SKM-1 (cell line): ENCODE measurements at regions not wholly inside any gene's neighbourhood (a gene's known extent, or its start where the extent isn't known, plus 50 kb on each side); places are given as distances from the start of the nearest gene placed in this dataset.
A peak's percentile ranks its signal among the peaks of the same experiment; 100 is the strongest.
"Not testable (repeated sequence)": the region's sequence is repeated elsewhere in the genome, so short reads cannot be mapped to it uniquely, and the experiment has no call there.

Experiments used
- DNase-seq: peaks from one replicate; lab custom pipeline; 2025; ENCODE audit not compliant: unreplicated experiment; lab: John Stamatoyannopoulos, UW

DNA sequence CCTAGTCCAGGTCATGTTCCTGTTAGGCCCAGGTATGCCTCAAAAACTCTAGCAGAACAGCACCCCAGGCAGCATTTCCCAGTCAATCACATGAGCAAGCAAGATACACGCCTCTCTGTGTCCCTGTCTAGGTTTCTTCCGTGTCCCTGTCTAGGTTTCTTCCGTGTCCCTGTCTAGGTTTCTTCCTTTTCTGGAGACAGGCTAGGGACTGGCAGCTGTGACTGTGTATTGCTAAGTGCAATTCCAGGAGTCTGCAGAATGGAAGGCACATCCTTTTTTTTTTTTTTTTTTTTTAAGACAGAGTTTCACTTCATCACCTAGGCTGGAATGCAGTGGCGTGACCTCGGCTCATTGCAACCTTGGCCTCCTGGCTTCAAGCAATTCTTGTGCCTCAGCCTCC, 77.6 kb downstream of the SETD4 start:
- DNase-seq: no peak

DNA sequence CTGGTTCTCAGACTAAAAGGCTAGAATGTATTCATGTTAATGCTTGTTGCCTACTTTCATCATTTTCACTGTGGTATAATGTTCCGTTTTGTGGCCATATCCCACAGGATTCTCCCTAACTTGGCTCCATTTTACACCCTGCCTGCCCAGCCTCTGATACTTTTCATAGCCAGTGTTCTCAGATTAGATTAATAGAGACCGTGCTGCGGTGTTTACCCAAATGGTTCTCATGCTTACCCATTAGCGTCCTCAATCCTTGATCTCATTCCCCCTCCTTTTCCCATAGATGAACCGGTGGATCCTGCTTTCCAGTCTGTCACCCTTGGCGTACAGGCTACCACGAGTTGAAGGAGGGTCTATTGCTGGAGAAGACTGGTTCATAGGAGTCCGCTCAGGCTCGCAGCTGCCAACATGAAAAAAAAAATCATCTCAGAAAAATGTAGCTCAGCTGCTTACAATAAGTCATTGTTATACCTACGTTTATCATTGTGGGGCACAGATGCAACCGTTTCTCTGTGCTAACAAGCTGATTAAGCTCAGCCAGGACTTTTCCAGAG, 78.7 kb downstream of the SETD4 start:
- DNase-seq: no peak

DNA sequence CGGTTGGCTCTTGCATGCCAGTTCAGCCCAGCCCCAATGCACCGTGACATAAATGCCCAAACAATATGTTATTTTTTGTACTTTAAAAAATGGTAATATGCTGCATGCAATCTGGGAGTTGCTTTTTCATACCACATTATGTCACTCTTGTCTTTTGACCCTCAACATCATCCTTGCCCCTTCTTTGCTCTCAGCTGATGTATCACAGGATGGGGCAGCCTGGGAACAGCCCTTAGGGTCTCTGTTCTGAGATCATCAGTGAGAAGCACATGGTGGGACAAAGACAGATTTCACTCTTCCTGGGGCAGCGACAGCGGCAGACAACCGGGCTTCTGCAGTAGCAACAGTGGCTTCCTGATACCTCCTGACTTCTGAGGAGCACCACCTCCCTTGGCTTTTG, 79.5 kb downstream of the SETD4 start:
- DNase-seq: no peak

DNA sequence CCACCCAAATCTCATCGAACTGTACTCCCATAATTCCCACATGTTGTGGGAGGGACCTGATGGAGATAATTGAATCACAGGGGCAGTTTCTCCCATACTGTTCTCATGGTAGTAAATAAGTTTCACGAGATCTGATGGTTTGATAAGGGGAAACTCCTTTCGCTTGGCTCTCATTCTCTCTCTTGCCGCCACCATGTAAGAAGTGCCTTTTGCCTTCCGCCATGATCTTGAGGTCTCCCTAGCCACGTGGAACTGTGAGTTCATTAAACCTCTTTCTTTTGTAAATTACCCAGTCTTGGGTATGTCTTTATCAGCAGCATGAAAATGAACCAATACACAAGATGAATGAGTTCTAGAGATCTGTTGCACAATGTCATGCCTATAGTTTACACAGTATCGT, 82.5 kb downstream of the SETD4 start:
- DNase-seq: not testable (repeated sequence)

DNA sequence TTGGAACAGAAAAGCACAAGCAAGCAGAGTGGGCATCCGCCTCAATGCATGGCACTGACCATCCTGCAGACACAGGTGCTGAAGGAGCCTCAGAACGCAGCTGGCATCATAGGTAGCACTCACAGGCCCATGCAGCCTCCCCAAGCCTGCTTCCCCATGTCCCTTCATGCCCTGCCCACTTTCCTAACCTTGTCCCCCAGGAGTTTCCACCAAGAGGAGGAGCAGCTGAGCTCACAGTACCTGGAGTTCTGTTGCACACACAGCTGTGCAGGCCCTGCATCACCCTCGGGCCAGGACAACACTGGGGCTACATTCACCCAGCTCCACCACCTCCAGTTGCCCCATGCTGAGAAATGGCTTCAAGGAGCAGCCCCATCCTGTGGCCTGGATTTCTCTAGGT, 83.4 kb downstream of the SETD4 start:
- no peak for DNase-seq

DNA sequence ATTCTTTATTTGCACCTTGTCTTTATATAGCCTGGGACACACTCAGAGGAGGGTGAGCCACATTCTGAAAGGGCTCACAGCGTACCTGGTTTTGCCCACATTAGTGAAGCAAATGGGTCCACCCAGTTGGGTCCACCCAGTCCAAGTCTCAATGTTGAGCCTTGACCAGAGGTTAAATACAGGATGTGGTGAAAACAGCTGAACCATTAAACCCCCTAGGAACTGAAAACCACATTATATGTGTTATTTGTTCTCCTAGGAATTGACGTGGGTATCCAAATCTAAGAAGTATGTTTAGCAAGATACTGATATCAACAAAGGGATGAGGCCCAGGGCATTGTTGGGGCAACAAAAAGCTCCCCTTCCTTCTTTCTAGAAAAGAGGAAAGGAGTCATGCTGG, 83.8 kb downstream of the SETD4 start:
- DNase-seq: no peak

DNA sequence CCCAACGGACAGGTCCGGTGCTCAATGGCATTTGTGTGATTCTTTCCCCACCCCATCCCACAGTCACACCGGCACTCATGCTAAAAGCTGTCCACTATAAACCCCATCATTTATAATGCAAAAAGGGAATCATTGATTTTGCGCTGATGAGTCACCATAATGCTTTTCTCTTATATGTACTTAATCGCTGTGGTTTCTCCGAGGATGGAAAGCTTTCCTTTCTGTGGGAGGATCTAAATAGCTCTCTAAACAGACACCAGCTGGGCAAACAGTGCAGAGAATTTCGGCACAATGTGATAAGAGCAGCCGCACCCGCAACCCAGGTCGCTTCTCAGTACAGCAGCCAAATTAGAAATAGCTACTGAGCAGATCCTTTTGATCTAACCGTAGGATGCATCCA, 85.6 kb downstream of the SETD4 start:
- no peak for DNase-seq

DNA sequence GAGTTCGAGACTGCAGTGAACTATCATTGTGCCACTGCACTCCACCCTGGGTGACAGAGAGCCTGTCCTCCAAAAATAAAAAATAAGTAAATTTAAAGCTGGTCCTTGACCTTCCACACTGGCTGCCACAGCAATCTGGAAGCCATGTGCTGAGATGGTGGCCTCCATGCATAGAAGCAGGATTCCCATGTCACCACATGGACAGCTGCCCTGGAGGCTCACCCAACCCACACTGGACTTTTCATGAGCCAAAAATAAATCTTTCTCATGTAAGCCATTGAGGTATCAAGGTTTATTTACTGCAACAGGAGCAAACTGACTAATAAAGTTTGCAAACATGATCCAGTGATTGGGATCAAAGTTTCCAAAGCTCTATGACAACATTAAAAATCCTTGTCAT, 88.5 kb downstream of the SETD4 start:
- no peak for DNase-seq

DNA sequence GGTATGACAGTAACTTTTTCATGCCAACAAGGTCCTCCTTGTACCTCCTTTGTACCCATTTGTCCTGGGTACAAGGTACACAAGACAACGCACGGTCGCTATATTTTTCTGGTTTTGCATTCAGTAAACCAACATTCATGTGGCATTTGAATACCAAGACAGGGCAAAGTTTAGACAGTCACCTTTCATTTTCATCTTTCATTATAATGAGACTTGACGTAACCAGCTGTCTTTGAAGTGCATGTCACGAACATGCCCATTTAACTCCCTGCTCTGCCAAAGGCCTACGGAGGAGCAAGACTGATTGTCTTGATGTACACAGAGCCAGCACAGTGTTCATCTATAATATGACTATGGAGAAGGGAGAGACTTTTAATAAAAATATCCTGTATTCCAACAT, 91.0 kb downstream of the SETD4 start:
- DNase-seq: no peak

DNA sequence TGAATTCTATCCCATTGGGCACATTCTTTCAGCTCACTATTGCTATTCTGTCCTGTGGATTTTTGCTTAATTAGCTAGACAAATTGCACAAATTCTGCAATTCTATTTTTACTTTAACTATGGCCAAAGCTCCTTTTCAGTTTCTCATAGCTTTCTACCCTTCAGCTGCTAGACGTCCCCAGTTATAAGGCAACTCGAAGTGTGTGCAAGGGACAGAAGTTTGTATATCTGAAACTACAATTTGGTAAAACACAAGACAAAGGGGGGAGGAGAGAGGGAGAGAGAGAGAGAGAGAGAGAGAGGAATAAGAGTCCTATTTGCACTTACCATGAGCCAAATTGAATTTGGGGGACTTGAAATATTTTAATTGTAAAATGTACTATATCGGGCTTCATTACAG, 91.8 kb downstream of the SETD4 start:
- DNase-seq: no peak

DNA sequence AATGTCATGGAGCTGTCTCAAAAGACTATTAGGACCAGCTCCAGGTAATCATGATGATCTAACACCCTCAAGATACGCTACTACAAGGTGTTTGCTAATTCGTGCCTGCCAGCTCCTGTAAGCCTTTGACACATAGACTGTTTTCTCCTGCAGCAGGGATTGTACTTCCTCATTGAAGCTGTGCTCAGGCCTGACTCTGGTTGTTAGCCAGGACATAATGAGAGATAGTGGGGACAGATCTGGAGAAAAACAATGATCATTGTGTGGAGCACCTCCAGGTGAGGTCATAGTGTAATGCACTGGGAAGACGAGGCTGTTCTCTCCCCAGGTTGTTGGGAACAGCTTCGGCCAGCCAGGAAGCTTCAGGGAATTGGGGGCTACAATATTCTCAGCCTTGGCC, 94.6 kb downstream of the SETD4 start:
- no peak for DNase-seq

DNA sequence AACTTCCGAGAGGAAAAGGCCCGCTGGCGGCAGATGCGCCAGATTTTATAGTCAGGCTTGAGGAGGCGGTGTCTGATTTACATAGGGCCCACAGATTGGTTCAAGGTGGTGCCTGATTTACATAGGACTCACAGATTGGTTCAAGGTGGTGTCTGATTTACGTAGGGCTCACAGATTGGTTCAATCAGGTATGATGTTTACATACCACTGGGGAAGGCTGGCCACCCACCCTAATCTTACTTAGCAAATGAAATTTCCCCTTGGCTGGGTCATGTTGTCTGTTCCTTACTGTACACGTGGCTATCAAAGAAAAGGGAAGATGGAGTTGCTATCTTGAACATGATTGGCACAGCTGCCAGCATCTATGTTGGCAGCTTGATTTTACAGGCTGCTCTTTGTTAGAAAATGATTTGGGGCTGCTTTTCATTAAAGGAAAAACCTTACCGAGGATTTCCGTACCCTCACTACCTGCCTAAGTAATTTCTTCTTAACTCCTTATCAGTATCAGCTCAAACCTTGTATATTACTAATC, 96.3 kb downstream of the SETD4 start:
- DNase-seq: no peak

DNA sequence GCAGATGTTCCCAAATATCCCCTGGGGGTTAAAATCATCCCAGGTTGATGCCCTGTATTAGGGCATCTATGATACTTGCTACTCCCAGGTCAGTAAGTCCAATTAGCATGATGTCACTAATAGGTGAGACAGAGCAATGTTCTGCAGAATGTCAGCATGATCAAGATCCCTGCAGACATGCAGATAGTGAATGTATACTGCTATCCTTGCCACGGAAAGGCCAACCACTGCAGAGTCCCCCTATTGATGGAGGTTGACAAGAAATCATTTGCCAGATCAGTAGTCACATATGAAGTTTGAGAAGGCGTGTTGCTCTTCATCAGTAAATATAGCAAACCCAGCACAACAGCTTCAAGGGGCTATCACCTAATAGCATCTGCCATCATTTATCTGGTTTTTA, 97.4 kb downstream of the SETD4 start:
- DNase-seq: no peak

DNA sequence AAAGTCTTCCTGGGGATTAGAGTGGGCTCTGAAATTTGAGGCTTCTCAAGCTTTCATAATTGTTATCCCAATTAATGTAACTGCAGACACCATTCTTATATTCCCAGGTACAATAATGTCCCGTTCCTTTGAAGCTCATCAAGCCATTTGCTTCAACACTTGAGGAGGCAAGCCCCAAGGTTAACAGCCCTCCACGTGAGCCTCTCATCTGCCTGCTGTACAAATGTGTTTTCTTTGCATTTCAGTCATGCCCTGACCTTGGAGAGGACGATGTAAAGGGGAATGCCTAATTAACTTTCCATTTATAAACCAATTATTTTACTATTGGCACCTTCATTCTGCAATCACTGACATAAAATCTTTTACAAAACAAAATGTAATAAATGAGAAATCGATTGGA, 106.3 kb downstream of the SETD4 start:
- DNase-seq: no peak

DNA sequence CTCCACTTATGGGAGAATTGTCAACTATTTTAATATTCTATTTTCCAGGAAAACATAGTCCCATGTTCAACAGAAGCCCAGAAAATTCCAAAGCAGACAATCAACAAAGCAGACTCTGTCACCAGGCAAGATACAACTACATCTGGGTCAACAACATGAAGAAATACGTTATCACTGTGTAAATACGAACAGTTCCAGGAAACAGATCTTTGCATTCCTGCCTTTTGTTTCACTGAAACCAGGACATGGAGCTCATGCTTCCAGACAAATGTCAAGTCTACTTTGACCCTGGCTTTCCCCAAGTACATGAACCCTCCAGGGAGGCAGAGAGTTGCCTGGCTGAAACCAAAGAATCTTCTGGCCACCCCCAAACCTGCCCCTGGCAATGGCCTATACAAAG, 106.7 kb downstream of the SETD4 start:
- DNase-seq: no peak

DNA sequence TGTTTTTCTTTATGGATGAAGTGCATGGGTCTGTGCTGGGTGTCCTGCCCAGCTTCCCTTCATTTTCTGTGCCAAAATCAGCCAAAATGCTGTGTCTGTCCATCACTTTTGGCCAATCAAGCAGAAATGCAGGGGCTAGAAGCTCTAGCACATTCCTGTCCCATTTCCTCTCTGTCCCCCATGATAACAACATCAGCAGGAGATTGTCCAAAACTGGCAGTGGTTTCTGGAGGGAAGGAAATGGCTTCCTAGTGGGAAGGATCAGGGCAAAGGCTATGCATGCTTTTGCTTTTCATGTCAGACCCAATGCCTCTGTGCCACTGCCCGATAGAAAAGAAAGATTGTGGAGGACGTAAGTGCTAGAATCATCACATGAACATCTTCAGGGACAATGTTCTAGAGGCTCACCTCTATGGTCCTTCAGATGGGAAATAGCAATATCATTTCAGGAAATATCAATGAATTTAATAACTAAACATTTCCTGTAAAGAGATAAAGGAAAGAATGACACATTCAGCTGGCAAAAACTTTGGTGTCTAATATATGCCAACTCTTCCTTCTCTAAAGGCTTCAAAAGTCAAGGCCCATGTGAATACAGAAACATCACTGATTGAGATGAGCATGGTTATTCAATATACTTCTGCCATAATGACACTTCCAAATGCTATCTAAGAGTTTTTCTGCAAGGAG, 107.5 kb downstream of the SETD4 start:
- no peak for DNase-seq

DNA sequence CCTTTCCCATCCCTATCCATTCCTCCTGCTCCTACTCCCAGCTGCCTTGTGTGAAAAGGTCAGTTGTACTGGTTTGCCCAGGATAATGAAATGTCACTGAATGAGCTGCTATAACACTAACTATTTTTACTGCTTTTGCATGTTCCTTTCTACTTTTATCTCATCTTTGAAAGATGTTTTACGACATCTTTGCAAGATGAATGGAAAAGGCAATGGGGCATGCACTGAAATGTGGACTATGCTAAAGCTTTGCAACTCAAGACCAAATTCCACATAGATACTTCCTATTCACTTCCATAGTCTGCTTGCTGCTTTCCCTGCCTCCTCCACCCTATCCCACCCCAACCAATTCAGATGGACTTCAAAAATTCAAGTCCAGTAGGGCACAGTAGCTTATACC, 111.3 kb downstream of the SETD4 start:
- no peak for DNase-seq

DNA sequence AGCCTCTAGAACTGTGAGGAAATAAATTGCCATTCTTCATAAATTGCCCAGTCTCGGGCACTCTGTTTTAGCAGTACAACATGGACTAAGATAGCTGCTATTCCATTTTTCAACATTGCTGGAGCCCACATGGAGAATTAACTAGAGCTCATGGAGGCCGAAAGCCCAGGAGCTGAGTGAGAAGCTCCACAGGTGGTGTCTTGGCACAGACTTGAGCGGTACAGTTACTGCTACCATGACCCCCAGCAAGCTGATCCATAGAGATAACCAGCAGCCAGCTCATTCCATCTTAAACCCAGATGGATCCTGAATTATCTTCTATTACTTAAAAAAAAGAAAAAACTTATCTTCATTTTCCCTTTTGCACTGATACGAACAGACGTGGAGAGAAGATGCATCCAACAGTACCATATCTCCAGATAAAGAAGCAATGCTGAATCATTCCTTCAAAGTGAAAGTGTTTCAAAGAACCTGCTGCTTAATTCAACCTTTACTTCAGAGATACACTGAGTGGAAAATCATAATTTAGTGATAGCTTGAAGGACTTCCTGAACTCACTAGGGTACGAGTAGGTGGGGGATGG, 115.1 kb downstream of the SETD4 start:
- DNase-seq: no peak

DNA sequence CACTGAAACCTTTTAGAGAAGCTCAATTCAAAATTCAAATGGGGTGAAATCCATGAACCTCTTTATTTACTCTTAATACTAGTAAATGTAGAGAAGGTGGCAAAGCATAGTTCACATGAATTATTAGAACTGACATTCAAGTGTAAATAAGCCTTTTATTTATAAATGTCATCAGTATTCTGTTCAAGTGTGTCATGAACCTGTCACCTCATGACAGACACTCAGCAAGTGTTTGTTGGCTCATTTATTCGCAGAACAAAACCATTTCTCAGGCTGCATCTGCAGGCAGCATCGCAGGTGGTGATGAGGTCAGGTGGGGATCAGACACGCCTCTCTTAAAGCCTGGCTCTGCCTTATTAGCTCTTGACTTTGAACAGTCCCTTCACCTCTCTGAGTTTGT, 116.6 kb downstream of the SETD4 start:
- DNase-seq: no peak

DNA sequence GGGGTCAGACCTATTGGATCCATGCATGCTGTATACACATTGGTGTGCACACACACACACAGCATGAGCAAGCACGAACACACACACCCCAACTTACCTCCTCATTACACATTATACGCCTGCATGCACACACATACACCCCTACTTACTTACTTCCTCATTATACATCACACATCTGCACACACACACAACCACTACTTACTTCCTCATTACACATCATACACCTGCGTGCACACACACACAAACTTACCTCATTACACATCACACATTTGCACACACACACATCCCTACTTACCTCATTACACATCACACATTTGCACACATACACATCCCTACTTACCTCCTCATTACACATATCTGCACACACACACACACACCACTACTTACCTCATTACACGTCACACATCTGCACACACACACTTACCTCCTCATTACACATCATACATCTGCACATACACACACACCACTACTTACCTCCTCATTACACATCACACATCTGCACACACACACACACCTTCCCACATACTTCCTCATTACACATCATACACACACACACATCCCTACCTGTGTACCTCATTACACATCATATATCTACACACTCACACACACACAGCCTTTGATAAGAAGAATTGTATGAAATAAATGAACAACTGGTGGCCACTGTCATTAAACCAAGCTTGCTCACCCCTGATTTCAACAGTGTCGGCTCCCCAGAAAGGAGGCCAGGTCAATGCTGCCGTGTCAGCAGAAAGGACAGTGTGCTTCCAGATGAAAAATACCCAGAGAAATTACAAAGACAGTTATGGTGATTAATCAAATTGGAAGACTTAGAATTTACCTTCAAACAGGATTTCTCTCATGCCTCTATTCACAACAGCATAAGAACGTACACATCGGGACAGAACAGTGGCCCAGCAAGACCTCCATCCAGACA, 117.8 kb downstream of the SETD4 start:
- DNase-seq: no peak

DNA sequence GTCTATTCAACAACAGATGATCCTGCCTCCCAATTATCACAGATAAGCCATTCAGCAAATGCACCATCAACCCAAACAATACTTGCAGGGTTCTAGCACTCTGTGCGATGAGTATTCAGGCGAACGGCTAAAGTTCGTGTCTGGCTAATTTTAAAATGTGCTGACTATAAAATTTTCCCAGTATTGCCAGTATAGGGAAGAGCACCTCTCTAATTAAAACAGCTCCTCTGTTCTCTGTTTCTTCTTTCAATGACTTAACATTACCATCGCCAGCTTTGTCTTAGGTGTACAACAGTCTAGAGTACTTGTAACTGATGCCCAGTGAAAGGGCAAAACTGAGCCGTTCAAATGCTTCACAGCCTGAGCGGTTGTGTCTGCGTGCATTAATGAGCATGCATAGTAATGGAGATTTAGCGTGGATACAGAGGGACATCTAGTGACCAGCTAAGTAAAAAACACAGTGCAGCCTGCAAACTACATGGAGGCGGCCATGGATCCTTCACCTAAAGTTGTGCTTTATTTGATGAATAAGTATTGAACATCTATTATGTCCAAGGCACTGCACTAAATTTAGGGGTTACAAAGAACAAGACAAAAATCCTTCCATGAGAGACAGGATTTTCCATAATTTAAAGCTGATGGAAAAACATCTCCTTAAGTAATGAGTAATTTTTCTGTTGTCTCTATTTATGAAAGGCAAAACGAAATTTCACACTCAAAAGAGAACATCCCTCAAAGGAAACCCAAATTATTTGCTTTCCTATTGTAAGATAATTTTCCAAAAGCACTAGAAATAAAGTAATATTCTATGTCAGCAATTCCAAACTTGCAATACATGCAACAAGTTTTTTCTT, 120.0 kb downstream of the SETD4 start:
- peak; percentile 58 for DNase-seq
